HG02943 (cell line): ENCODE measurements at regions not wholly inside any gene's neighbourhood (a gene's known extent, or its start where the extent isn't known, plus 50 kb on each side); places are given as distances from the start of the nearest gene placed in this dataset.

ENCODE experiments used
- ATAC-seq: cut with Tn5 transposase; IDR thresholded peaks from one replicate; pipeline ENCODE4 v1.9.1; 2021; ENCODE audit warnings: mild to moderate bottlenecking, low read depth, moderate library complexity; ENCODE audit not compliant: unreplicated experiment

GRCh38 chr5:10173716-10174115 lies 76.0 kb downstream of the ATPSCKMT start:
- no peak for ATAC-seq

- no peak for ATAC-seq
These were observed 77.4 kb downstream of the ATPSCKMT start for GRCh38 chr5:10172247-10172646.

- ATAC-seq = no peak
These were observed 80.3 kb downstream of the ATPSCKMT start for GRCh38 chr5:10169359-10169758.

GRCh38 chr5:10168254-10168653 lies 81.4 kb downstream of the ATPSCKMT start:
- no peak for ATAC-seq

GRCh38 chr5:10167806-10168205 lies 81.9 kb downstream of the ATPSCKMT start:
- no peak for ATAC-seq

GRCh38 chr5:10166392-10166791 lies 83.3 kb downstream of the ATPSCKMT start:
- no peak for ATAC-seq

- ATAC-seq = no peak
These were observed 87.2 kb downstream of the ATPSCKMT start for GRCh38 chr5:10162468-10162867.

- ATAC-seq = no peak
These were observed 87.9 kb downstream of the ATPSCKMT start for GRCh38 chr5:10161778-10162177.

GRCh38 chr5:10160241-10160640 lies 89.4 kb downstream of the ATPSCKMT start:
- ATAC-seq = no peak

- ATAC-seq = no peak
These were observed 90.8 kb downstream of the ATPSCKMT start for GRCh38 chr5:10158886-10159285.

GRCh38 chr5:10157085-10157669 lies 92.5 kb downstream of the ATPSCKMT start:
- no peak for ATAC-seq

- no peak for ATAC-seq
These were observed 93.6 kb downstream of the ATPSCKMT start for GRCh38 chr5:10155897-10156667.

- no peak for ATAC-seq
These were observed 95.7 kb downstream of the ATPSCKMT start for GRCh38 chr5:10153808-10154537.

GRCh38 chr5:10153394-10153793 lies 96.3 kb downstream of the ATPSCKMT start:
- ATAC-seq = no peak

GRCh38 chr5:10151656-10152055 lies 98.0 kb downstream of the ATPSCKMT start:
- ATAC-seq = no peak

- ATAC-seq = no peak
These were observed 99.8 kb downstream of the ATPSCKMT start for GRCh38 chr5:10149911-10150310.

- no peak for ATAC-seq
These were observed 103.7 kb downstream of the ATPSCKMT start for GRCh38 chr5:10145923-10146401.

GRCh38 chr5:10144040-10144439 lies 105.6 kb downstream of the ATPSCKMT start:
- ATAC-seq = no peak

GRCh38 chr5:10140195-10140973 lies 109.3 kb downstream of the ATPSCKMT start:
- no peak for ATAC-seq

GRCh38 chr5:10138395-10139057 lies 111.2 kb downstream of the ATPSCKMT start:
- no peak for ATAC-seq
